HG02852 (cell line): ENCODE measurements at regions not wholly inside any gene's neighbourhood (a gene's known extent, or its start where the extent isn't known, plus 50 kb on each side); places are given as distances from the start of the nearest gene placed in this dataset.
"Not testable (repeated sequence)": the region's sequence is repeated elsewhere in the genome, so short reads cannot be mapped to it uniquely, and the experiment has no call there.

Source experiments
- ATAC-seq: cut with Tn5 transposase; IDR thresholded peaks from one replicate; pipeline ENCODE4 v1.9.1; 2021; ENCODE audit warnings: mild to moderate bottlenecking, moderate library complexity; ENCODE audit not compliant: unreplicated experiment

DNA sequence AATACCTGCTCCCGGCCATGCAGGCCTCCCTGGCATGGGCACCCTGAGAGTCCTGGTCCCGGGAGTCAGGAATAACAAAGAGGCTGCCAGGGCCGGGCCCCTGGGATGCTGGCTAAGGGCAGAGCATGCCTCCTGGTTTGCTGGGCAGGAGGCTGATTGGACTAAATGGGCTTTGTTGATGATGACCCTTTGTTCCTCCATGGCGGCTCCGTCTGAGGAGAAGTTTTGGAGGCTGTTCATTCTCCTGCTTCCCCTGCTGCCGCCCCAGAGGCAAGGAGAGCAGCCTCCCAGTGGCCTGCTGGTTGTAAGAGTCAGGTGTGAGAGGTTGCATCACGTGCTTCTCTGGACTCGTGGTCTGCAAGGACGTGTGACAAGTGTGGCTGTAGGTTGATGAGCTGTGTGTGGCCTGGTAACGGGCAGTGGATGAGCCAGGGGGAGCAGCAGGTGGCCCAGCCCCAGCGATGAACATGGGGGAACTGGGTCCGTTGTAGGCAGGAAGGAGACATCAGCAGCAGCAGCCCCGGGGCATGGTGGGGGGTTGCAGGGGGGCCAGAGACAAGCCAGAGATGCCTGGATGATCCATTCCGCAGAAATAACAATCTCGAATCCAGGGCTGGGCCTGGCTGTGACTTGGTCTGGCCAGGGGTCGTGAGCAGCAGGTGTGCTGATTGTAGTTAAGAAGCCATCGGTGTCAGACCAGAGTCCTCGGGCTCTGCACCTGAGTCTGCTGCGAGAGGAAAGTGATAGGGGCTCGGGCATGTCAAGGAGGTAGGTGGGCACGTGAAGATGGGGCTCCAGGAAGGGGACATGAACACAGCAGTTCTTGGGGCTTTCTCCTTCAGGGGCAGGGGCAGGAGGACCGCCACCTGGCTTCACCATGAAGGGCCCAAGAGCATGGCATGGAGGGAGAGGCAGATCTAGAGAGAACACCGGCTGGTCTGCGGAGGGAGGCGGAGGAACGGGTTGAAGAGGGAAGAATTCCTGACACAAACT, 101.4 kb downstream of the TNFRSF13B start:
- no peak for ATAC-seq

DNA sequence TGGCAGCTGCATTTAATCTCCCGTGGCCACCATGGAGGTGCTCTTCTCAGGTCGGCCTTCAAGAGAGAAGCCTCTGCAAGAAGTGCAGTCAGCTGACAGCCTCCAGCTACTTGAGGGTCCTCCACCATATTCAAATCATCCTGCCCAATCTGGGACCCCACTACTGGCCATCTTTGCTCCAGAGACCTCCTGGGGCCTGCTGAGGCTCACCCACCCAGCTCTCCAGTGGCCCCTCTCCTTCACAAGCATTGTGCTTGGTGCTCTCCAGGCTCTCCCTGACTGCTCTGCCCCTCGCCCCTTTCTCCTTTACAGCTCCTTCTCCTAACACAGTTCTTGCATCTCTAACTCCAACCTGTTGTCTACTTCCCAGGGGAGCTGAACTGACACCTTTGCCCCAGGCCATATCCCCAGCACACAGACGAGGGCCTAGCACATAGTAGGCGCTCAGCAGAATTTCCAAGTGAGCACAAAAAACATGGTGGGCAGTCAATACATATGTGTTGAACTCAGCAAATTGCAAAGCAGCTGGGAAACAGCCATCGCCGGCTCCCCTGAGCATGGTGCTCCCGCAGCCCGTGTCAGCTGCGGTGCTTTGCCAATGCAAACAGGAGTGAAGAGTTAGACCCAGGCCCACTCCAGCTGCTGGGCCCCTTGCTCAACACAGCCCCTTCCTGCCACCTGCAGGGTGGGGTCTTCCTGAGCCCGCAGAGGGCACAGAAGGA, 102.2 kb downstream of the TNFRSF13B start:
- not testable (repeated sequence) for ATAC-seq

DNA sequence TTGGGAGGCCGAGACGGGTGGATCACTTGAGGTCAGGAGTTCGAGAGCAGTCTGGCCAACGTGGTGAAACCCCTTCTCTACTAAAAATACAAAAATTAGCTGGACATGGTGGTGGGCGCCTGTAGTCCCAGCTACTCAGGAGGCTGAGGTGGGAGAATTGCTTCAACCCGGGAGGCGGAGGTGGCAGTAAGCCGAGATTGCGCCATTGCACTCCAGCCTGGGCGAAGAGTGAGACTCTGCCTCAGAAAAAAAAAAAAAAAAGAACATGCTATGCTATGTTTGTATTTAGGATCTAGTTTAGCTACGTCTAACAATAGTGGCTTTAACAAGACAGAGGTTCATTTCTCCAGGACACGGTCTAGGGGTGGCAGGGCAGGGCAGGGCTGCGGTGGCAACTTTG, 103.3 kb downstream of the TNFRSF13B start:
- ATAC-seq = not testable (repeated sequence)

DNA sequence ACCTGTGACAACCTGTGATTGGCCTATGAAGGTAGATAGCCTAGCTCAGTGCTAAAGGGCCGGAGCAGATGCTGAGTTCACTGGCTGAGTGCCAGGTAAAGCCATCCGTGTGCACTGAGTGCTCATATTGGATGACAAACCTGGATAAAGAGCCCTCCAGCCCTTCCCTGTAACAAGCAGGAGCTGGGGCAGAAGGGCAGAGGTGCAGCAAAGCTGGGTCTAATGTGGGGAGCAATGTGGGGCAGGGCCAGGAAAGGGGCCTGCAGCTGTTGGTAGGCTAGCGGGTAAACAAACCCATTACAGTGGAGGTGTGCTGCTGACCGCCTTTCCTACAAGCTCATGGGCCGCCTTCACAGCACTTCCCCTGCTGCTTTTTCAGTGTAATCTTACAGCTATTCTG, 104.4 kb downstream of the TNFRSF13B start:
- not testable (repeated sequence) for ATAC-seq

DNA sequence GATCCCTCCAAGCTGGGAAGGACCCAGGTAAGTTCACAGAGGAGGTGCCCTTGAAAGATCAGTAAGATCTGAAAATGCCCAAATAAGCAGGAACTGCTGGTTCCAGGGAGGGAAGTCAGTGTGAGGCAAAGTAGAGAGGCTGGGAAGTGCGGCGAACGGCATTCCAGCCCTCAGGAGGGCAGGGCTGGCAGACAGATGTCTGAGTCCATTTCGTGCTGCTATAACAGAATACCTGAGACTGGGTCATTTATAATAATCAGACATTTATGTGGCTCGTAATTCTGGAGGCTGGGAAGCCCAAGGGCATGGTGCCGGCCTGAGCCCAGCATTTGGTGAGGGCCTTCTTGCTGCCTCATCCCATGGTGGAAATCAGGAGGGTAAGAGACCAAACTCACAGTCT, 105.1 kb downstream of the TNFRSF13B start:
- ATAC-seq = not testable (repeated sequence)

DNA sequence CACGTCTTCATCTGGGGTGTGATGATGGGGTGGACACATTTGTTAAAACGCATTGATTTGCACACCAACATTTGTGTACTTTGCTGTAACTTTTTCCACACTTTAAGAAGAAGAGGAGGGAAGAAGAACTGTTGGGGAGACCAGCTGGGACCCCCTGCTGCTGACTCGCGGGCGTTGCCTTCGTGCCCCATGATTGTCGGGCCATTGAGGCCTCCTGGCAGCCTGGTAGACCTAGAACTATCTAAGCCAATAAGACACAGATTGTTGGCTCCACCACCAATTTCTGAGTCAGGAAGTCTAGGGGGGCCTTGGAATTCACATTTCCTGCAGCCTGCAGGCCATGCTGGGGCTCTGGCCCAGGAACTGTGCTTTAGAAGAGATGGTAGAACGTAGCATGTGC, 105.5 kb downstream of the TNFRSF13B start:
- ATAC-seq = no peak

DNA sequence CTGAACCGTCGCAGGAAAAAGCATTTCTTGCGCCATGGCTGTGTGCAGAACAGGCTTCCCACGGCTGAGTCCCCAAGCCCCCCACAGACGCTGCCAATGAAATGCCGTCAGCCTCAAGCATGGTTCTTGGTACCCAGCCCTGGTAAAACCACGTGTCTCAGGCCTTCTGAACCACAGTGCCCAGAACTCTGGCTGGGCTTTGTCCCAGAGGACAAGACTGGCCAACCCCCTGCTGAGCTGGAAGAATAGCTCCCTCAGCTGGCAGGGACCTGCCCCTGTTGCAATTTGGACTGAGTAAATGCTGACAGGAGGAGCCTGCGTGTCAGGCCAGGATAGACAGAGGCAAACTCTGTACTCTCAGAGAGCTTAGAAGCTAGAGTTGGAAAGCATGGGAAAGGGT, 106.2 kb downstream of the TNFRSF13B start:
- not testable (repeated sequence) for ATAC-seq

DNA sequence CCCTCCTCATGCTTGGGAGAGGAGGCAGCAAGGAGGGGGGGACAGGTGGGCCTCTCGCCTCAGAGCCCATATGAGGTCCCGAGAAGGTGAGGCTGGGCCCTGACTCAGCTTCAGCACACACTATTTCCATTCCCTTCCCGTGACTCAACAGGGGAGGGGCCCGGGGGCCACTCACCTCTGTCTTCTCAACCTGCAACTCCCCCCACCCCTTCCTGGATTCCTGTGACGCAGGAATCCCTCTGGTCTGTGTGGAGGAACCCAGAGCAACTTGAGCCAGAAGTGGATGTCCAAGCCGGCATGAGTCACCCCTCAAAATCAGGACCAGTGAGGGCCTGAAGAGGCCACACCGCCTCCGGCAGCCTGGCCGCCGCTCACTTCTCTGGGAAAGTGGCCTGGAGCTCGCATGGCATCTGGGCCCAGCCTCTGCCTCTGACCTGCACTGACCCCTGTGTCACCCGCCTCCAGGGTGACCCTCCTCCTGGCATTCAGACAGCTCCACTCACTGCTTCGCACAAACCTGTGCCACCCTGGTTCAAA, 106.8 kb downstream of the TNFRSF13B start:
- not testable (repeated sequence) for ATAC-seq

DNA sequence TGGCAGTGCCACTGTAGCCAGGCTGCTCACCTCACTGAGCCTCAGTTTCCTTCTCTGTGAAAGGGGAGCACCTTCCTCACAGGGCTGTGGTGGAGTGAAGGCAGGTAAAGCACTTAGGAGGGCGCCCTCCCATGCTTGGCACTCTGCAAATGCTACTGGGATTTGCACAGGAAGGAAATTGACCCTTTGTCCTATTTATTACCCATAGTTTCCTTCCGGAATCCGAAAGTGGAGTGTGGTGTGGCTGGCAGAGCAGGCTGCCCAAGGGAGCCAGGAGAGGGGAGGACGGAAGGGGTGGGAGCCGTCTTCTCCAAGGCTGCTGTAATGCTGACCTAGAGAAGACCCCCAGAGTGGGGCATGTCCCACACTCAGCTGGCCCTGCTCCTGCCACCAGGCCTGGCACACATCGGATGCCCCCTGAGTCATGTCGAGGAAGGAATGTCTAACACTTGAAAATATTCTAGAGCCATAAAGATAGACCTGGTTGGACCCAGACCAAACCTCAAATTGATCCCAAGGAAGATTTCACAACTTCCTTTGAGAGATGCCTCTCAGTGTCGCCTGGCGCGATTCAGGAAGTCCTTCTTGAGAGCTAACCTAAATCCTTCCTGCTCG, 107.3 kb downstream of the TNFRSF13B start:
- ATAC-seq = not testable (repeated sequence)

DNA sequence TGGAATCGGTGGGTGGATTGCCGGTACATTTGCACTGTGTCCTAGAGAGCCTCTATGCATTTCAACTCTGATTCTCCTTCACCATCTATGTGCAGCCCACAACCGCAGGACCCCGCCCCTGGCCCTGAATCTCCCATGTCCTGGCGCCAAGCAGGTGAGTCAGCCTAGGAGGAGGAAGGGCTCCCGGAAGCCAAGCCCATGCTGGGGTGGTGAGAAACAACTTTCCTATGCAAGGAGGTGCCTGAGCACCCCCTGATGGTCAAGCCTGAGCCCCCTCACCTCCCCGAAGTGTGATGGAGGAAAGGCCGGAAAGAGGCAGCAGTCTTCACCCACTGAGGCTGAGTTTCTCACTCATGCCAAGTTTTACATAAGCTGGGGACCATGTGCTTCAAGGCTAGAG, 110.8 kb downstream of the TNFRSF13B start:
- ATAC-seq = not testable (repeated sequence)

DNA sequence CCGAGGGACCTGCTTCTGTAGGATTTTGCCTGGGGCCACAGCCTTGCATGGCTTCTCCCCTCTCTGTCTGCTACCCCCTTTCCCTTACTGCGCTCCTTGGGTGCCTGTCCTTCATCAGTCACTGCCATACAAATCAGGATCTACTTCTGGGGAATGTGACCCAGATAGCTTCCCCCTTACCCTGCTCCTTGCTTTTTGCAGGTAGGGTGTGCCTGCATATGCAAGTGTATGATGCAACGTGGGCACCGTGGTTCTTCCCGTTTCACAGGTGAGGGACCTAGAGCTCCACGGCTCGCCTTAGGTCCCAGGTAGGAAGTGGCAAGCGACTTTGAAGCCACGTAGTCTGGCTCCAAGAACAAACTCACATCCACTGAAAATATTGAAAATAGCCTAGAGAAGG, 111.5 kb downstream of the TNFRSF13B start:
- not testable (repeated sequence) for ATAC-seq

DNA sequence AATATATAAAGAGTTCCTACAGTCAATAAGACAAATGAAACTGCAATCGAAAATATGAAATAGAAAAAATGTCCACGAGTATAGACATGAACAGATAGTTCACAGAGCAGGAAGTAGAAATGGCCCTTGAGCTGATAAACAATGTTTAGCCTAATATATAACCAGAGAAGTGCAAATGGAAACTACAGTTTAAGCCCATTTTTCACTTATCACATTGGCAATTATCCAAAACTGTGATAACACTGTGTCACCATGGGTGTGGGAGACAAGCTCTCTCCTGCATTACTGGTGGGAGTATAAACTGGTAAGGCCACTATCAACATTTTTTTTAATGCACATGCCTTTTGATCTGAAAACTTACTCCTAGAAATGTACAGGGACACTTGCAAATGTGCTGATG, 112.4 kb downstream of the TNFRSF13B start:
- ATAC-seq = not testable (repeated sequence)

DNA sequence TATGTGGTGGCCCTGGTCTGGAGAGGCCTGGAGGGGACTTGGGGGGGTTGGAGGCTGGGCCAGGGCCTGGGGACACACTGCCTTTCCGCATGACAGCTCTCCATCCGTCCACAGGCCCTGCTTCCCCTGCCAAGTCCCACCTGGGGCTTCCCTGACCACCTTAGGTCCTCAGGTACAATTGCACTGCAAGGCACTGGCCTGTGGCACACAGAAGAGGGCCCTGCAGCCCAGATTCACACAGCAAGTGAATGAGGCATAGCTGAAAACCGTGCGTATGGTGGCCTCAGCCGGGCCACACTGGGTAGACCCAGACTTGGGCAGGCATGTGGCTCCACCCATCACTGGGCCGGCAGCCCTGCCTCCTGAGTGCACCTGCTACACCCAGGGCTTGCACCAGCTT, 114.2 kb downstream of the TNFRSF13B start:
- ATAC-seq = not testable (repeated sequence)

DNA sequence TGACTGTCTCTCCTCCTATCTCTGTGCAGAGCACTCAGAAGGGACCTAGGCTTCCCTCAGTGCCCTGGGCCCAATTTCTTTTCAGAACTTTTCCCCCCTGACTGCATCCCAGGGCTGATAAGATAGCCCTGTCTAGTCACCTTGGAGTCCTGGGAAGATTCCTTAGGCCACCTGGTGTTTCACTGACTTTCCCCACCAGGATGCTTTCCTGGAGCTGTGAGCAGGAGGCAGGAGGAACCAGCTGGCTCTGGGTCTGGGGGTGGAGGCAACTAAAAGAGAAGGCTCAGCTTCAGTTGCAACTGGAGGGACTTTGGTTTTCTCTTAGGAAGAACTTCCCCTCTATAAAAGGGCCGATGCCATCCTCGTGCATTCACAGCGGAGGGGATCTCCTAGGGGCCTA, 115.1 kb downstream of the TNFRSF13B start:
- not testable (repeated sequence) for ATAC-seq

DNA sequence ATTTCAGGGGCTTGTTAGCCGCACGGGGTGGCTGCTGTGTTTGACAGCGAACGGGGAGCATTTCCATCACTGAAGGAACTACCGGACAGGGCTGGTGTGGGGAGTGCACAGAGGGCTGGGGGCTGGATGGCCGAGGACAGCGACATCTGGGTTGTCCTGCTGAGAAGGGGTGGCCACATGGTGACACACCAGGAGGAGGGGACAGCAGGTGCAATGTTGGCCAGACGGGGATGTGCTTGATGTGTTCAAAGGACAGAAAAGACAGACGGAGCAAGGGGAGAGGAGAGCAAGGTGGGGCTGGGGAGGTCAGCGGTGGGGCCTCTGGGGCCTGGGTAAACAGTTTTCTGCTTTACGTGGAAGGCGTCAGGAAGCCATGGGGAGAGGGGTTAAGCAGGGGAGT, 115.7 kb downstream of the TNFRSF13B start:
- not testable (repeated sequence) for ATAC-seq

DNA sequence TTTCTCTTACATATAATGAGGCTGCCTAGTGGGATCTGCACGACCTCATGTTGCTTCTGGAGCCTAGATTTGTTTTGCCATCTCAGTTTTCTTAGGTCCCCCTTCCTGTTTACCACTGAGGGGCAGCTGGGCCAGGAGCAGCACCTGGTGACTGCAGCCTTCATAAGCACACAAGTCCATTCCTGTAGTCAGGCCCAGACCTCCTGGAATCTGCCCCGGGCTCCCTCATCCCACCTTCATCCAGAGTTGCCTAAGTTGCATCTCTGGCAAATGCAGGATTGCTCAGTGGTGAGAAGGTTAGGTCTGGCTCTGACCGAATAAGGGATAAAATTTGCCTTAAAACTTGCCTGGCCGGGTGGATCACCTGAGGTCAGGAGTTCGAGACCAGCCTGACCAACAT, 117.3 kb downstream of the TNFRSF13B start:
- not testable (repeated sequence) for ATAC-seq

DNA sequence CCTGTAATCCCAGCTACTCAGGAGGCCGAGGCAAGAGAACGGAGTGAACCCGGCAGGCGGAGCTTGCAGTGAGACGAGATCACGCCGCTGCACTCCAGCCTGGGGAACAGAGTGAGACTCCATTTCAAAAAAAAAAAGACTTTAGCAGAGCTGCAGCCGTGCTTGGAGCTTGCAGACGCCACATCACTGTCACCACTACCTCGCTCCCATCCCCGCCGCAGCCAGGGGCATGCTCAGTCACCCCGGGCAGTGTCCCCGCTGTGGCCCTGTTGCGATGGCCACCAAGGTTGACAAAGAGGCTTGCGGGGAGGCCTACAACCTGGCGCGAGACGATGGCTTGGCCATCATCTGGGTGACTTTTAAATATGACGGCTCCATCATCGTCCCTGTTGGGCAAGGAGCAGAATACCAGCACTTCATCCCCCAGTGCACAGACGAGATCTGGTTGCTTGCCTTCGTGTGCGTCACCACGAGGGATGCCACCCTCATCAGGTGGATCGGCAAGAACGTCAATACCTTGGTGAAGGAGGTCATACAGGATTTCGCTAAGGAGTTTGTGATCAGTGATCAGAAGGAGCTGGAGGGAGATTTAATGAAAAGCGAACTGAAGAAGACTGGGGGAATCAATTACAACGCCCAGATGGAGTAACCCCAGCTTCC, 118.1 kb downstream of the TNFRSF13B start:
- no peak for ATAC-seq

DNA sequence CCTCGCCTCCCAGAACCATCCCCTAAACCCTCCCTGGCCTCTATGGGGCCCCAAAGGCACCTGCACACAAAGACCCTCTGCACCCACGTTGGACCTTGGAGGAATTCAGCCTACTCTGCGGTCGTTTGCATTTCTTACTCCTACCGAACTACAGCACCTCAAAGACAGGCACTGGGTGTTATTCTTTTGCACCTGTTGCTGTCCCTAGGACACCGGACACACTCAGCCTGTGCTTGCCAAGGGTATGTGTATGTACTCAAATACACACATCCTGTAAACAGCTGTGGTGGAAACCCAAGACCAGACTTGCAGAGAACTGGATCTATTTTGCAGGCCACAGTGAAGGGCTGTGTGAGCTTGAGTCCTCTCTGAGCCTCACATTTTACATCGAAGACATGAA, 122.1 kb downstream of the TNFRSF13B start:
- not testable (repeated sequence) for ATAC-seq

DNA sequence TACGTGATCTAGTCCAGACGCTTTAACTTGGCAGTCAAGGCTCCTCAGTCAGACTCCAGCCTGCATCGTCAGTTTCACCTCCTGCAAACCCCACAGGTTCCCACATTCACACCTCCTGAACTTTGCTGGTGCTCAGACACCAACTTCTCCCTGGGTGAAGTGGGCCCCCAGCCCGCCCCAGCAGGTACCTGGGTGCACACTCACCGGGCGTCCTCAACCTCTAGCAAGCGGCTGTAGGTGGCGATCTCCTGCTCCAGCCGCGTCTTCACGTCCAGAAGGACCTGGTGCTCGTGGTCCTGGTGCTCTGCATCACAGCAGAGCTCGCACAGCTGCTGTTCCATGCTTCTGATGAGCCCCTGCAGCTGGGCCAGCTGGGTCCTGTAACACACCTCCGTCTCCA, 122.9 kb downstream of the TNFRSF13B start:
- ATAC-seq = not testable (repeated sequence)

DNA sequence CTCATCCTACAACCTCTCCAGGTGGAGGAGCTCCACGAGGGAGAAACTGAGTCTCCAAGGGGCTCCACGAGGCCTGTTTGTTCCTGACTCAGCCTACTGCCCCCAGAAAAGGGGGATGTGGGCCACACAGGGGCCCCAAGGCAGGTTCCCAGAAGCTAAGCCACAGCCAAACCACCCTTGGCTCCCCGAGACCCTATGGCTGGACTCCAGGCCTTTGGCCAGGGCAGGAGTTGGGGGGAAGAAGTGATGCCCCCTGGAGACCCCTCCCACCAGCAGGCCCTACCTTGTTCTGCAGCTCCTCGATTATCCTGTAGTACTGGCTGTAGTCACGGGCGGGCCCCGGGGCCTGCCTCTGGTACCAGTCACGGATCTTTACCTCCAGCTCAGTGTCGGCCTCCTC, 126.8 kb downstream of the TNFRSF13B start:
- ATAC-seq = not testable (repeated sequence)
